SIG-M5 (cell line): ENCODE measurements at regions not wholly inside any gene's neighbourhood (a gene's known extent, or its start where the extent isn't known, plus 50 kb on each side); places are given as distances from the start of the nearest gene placed in this dataset.

Experiments
- DNase-seq: peaks from one replicate; lab custom pipeline; 2025; lab: John Stamatoyannopoulos, UW

GRCh38 chr5:173527671-173528070, 88.8 kb downstream of the BOD1 start:
- no peak for DNase-seq

GRCh38 chr5:173524136-173524535, 92.3 kb downstream of the BOD1 start:
- DNase-seq, result no peak

- no peak for DNase-seq
Observed at GRCh38 chr5:173523388-173523787, 93.1 kb downstream of the BOD1 start.

GRCh38 chr5:173522518-173522917, 93.9 kb downstream of the BOD1 start:
- DNase-seq, result no peak

DNA sequence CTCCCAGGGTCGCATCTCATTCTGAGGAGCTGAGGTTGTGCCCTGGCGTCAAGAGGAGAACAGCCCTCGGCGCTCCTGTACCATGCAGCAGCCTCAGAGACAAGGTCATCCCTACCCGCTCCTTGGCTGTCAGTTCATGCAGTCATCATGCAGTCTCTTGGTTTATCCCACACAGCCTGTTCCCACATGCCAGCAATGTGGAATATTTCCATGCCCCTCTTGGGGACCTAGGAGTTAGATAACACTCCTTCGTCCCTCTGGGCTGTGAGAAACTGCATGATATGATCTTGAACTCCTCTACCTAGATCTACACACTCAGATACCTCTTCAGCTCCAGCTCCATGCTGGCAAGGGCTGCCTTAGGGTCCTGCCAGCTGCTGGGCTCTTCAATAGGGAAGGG, 97.6 kb downstream of the BOD1 start:
- DNase-seq, result no peak

DNA sequence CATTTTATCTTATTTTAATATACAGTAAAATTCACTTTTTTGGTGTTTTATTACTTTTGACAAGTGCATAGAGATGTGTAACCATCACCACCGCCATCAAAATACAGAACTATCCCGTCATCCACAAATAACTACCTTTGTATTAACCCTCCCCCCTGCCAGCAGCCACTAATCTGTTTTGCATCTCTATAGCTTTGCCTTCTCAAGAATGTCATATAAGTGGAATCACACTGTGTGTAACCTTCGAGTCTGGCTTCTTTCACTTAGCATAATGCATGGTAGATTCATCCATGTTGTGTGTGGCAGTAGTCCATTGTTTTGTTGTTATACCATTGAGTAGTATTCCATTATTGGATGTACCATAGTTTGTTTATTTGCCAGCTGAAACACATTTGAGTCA, 98.8 kb downstream of the BOD1 start:
- DNase-seq, result no peak

DNA sequence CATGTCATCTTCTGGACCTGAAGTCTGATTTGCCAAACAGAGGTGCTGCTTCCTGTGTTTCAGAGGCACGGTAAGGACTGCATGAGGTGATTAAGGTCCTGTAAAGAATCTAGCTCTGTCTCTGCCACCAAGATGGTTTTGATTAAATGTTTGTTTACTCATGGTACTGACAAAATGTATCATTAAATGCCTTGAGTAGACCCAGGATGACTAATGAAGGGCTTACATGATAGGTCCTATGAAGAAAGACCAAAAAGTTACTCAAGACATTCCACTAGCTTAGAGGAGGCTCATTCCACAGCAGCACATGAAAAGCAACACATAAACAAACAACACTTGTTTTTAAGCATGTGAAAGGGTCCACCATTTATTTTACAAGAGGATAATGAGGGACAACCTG, 100.9 kb downstream of the BOD1 start:
- no peak for DNase-seq

DNA sequence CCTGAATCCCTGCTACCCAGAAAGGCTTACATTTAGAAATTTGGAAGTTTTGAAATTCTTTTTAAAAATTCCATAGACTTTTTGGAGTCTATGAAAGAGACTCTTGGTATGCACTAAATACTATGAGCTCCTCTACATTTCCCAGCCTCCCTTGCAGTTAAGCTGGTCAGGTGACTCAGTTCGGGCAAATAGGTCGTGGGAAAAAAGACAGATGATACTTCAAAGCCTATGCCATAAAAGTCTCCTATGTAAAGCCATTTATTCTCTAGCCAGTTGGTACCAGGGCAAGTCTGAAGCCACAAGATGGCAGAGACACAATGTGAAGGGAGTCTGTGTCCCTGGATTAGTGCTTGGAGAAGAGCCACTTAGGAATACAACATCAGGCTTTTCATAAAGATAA, 101.8 kb downstream of the BOD1 start:
- DNase-seq, result no peak

DNA sequence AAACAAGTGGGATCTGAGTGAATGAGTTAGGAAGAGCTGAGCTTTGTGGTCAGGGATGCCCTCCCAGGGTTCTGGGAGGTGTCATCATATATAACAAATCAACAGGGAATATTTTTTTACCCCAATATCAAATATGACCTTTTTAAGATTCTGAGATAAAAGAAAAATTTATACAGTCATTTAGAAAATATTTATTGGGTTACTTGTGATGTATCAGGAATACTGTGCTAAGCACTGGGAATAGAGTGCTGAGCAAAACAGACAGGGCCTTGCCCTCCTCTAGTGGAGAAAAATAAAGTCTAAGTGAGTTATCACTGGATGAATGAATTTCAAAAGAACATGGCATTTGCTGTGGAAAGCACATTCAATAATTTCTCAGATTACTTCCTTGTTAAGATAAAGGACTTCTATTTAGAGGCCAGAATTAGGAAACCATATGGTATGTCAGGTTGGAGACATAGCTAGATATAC, 102.9 kb downstream of the BOD1 start:
- DNase-seq, result no peak

DNA sequence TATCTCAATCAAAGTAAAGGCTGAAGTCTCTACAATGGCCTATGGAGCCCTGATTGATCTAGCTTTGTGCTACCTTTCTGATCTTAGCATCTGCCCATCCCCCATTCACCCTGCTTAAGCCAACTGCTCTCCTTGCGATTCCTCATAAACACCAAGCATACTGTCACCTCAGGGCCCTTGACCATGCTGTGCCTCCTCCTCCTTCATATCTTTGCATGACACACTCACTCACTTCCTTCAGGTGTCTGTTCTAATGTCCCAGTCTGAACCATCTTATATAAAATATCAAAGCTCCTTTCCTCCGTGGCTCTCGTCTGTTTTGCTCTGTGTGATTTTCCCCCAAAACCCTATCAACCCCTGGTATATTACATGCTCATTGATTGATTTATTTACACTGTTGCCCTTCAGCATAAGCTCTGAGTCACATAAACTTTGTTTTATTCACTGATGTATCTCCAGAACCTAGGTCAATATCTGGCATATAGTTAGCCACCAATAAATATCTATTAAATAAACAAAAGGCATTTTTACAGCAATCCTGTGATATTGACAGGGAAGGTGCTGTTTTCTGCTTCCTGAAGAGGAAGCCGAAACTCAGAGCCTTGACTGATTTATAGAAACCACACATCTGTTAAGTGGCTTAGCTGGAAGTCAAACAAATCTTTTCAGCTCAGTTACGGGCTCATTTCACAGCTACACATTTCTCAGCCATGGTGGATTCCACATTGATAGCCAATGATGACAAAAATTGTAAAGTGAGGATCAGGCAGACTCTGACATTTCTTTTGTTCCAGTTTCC, 103.6 kb downstream of the BOD1 start:
- no peak for DNase-seq

DNA sequence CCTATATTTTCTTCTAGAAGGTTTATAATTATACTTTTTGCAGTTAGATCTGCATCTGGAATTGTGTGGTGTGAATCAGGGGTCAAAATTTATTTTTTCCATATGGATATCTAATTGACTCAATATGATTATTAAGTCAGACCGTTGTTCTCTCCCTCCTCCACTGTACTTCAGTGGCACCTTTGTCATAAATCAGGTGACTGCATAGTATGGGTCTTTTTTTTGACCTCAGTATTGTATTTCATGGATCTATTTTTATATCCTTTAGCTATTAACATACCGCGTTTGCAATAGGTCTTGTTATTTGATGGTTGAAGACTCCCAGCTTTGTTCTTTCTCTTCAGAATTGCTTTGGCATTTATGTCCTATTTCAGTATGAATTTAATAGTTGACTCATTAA, 107.4 kb downstream of the BOD1 start:
- DNase-seq, result no peak

DNA sequence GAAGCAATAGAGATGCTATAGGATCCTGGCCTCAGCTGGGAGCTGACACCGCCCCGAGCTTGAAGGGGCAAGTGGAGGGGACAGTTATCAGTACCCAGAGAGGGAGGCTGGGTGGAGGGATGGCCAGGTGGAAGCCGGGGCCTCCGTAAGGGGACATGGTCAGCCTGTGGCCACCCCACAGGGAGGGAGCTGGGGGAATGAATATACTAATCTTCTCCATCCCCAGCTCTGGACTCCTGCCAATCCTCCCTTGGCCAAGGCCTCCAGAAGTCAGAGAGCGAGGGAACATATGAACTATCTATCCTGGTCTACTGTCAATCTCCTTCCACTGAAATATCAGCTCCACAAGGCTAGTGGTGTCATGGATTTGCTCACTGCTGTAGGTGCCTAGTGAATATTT, 109.3 kb downstream of the BOD1 start:
- no peak for DNase-seq

GRCh38 chr5:173505634-173506033, 110.8 kb downstream of the BOD1 start:
- no peak for DNase-seq

DNA sequence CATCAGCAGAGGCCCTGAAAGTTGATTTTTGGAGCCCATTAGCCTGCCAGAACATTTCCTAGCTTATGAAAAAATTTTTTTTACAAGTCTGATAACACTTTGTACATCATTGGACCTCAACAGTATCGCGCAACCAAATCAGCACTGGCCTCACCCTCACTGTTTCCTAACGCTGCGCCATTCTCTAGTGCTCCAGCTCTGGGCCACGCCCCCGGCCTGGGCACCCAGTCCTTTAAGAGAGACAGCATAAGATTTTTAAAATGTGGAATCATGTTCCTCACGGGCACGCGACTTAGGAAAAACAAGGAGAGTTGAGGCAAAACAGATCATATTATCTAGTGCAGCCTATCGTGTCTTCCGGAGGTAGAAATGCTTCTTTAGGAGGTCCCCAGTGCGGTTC, 114.5 kb downstream of the BOD1 start:
- DNase-seq, result no peak

GRCh38 chr5:173501271-173501670, 115.2 kb downstream of the BOD1 start:
- DNase-seq, result no peak

DNA sequence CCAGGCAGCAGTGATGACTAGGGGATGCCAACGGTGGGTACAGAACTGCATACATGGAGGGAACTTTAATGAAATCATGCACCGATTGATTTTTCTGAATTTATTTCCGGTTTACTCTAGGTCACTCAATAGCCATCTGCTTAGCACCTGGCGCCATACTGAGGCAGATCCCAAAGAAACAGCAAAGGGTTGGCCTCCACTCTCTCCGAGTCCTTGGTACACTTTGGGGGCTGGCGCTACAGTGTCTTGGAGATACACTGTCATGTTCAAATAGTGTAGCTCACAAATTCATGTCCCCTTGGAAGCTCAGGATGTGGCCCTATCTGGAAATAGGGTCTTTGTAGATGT, 116.3 kb downstream of the BOD1 start:
- DNase-seq, result no peak

DNA sequence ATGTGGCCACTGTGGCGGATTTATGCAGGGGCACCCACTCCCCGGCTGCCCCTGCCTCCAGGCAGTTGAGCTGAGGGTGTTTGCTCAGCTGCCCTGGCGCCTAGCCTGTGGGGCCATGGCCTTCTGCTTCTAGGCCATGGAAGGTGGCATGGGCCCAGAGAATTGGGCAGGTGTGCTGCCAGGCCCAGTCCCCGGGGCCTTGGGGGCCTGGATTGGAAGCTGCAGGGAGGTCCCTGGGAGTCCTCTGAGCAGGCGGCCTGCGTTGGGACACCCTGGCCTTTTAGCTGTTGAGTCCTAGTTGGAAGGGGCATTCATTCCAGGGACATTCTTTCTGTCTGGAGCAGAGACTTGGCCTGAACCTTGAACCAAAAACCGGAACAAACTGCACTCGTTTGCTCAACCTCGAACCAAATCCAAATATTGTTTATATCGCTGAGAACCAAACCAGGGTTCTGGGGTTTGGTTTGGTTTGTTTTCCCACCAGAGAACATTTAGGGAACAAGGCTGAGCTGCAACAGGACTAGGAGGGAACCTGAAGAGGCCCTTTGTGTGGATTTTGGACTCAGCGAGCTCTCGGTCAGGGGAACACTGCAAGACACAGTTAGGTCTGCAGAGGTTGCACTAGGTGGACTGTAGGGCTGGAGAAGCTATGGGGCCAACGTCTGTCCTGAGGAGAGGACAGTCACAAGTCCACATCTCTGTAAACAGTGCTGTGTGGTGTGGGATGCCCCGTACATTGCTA, 116.8 kb downstream of the BOD1 start:
- no peak for DNase-seq

DNA sequence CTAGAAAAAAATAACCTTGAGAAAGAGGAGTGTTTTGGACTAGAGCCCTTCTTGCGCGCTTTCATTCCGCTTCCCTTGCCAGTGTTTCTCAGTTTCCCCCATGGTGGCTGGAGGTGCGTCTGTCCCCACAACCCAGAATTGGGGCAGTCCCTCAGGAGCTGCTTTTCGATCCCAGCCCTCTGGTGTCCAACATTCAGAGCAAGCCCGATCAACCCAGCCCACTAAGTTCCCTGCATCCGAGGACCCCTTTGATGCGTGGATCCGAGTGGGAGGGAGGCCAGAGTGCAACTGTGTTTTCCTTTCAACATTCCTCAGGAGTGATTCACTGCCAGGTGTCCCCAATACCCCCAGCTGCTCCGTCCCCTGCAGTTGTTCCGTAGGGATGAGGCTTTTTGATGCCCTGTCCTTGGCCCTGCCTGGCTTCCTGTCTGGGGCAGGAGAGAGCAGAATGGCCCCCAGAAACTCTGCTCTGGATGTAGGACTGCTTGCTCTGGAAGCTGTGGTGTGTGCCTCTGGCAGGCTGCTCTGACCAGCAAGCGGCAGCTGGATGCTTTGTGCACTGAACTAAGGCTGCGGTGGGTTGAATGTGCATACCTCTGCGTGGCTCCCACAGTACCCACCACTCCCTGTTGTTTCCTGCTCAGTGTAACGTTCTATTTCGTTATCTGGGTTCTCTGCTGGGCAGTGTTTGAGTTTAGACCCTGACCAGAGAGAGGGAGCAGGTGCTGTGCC, 117.5 kb downstream of the BOD1 start:
- DNase-seq, result no peak

DNA sequence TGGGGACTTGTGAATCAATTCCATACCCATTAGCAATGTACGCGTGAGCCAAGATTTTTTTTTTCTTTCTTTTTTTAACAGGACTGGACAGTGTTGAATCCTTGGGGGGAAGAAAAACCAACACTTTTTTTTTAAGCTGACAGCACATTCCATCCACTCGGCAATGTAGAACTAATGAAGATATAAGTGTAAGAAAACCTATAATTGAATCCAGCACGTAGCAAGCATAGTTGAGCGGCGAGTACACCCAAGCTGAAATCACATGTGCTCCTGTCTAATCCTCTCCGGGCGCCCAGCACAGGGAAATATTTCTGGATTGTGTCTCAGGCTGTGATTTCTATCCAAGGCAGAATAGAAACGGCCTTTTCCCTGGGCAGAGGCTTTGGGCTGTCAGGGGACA, 118.2 kb downstream of the BOD1 start:
- no peak for DNase-seq

DNA sequence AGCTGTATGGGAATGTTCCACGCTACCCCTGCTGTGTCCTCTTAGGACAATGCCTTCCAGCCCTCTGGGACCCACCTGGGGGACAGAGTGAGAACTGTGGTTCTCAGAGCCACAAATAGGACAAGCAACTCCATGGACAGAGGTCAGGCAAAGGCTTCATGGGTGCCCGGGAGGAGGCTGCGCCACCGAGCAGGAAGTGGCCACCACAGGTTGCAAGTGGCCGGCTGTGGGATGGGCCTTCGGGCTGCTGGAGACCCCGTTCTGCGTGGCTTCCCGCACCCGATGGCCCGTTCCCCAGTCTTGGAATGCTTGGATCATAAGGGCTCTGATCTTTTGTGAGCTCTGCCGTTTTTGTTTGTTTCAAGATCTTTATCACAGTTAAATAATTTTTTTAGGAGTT, 118.8 kb downstream of the BOD1 start:
- DNase-seq, result no peak

- no peak for DNase-seq
Observed at GRCh38 chr5:173496883-173497255, 119.6 kb downstream of the BOD1 start.

- DNase-seq, result no peak
Observed at GRCh38 chr5:173496129-173496882, 120.1 kb downstream of the BOD1 start.
